Endothelial cell of umbilical vein (primary cell): ENCODE measurements at regions not wholly inside any gene's neighbourhood (a gene's known extent, or its start where the extent isn't known, plus 50 kb on each side); places are given as distances from the start of the nearest gene placed in this dataset.

Experiments used
- EZH2 ChIP-seq: IDR thresholded peaks from 2 replicates; pipeline ENCODE4 v1.6.1; 2012; ENCODE audit warnings: borderline replicate concordance, low read depth, mild to moderate bottlenecking, moderate library complexity, low read length, inconsistent platforms; ENCODE audit not compliant: severe bottlenecking
- MYC ChIP-seq: IDR thresholded peaks from one replicate; pipeline ENCODE4 v1.6.1; 2011; ENCODE audit warnings: mild to moderate bottlenecking, low read depth, low read length
- POLR2A ChIP-seq: IDR thresholded peaks from 2 replicates; pipeline ENCODE4 v1.6.1; 2012; ENCODE audit warnings: low read depth, mild to moderate bottlenecking, control low read depth, low read length
- POLR2AphosphoS5 ChIP-seq: IDR thresholded peaks from 2 replicates; pipeline ENCODE4 v1.6.1; 2012; ENCODE audit warnings: low read depth, mild to moderate bottlenecking, control low read depth, low read length, moderate library complexity; ENCODE audit not compliant: insufficient read depth
- TF ChIP-seq, protein P1 (sequence below), 2 donors: IDR thresholded peaks; 1 replicate in 1 of 2; 2 replicates in 1 of 2; pipeline ENCODE4 v1.5.1; 2011; ENCODE audit warnings: low read length in 2 of 2, mild to moderate bottlenecking in 2 of 2, moderate library complexity in 2 of 2, control low read depth in 1 of 2, inconsistent platforms in 1 of 2, low read depth in 1 of 2; ENCODE audit not compliant: insufficient read depth in 1 of 2; ENCODE audit errors: extremely low read depth in 1 of 2

- TF ChIP-seq, protein P1, sequence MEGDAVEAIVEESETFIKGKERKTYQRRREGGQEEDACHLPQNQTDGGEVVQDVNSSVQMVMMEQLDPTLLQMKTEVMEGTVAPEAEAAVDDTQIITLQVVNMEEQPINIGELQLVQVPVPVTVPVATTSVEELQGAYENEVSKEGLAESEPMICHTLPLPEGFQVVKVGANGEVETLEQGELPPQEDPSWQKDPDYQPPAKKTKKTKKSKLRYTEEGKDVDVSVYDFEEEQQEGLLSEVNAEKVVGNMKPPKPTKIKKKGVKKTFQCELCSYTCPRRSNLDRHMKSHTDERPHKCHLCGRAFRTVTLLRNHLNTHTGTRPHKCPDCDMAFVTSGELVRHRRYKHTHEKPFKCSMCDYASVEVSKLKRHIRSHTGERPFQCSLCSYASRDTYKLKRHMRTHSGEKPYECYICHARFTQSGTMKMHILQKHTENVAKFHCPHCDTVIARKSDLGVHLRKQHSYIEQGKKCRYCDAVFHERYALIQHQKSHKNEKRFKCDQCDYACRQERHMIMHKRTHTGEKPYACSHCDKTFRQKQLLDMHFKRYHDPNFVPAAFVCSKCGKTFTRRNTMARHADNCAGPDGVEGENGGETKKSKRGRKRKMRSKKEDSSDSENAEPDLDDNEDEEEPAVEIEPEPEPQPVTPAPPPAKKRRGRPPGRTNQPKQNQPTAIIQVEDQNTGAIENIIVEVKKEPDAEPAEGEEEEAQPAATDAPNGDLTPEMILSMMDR (IDR thresholded peaks at IDR 0.05; ENCODE audit: extremely low read depth in 1 of 2, insufficient read depth in 1 of 2, low read depth in 1 of 2, low read length in 2 of 2): no peak
- TF ChIP-seq POLR2A: no peak
- no peak for TF ChIP-seq MYC
- no peak for TF ChIP-seq POLR2AphosphoS5
- TF ChIP-seq EZH2: no peak
Observed at GRCh38 chr6:147728903-147729302, 220.4 kb downstream of the SAMD5 start.
